GM10266 (cell line): ENCODE measurements at regions not wholly inside any gene's neighbourhood (a gene's known extent, or its start where the extent isn't known, plus 50 kb on each side); places are given as distances from the start of the nearest gene placed in this dataset.
"Not testable (repeated sequence)": the region's sequence is repeated elsewhere in the genome, so short reads cannot be mapped to it uniquely, and the experiment has no call there.

Source experiments
- DNase-seq: peaks from one replicate; pipeline ENCODE4 v3.0.0; 2012; ENCODE audit errors: extremely low spot score
- TF ChIP-seq, protein P1 (sequence below): IDR thresholded peaks from 2 replicates; pipeline ENCODE4 v1.5.1; 2012; ENCODE audit warnings: mild to moderate bottlenecking, low read depth; ENCODE audit not compliant: control insufficient read depth, insufficient read depth; ENCODE audit errors: missing control alignments

DNA sequence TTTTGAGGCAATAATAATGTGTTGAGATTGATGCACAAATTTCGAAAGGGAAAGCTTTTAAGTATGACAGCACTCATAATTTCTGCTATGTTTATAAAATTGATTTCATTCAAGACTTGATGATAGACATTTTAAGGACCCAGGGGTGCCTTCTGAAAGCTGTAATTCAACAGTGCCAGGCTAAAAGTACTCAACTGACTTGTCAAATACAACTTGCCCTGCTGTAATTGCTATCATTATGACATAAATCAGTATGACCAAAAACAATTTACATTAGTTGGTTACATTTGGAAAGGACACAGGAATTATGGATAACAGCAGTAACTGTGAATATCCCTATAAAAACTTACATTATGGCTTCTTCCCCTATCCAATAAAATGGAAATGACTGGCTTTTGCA, 178.9 kb downstream of the MMUT start:
- DNase-seq = no peak
- TF ChIP-seq, protein P1, sequence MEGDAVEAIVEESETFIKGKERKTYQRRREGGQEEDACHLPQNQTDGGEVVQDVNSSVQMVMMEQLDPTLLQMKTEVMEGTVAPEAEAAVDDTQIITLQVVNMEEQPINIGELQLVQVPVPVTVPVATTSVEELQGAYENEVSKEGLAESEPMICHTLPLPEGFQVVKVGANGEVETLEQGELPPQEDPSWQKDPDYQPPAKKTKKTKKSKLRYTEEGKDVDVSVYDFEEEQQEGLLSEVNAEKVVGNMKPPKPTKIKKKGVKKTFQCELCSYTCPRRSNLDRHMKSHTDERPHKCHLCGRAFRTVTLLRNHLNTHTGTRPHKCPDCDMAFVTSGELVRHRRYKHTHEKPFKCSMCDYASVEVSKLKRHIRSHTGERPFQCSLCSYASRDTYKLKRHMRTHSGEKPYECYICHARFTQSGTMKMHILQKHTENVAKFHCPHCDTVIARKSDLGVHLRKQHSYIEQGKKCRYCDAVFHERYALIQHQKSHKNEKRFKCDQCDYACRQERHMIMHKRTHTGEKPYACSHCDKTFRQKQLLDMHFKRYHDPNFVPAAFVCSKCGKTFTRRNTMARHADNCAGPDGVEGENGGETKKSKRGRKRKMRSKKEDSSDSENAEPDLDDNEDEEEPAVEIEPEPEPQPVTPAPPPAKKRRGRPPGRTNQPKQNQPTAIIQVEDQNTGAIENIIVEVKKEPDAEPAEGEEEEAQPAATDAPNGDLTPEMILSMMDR = no peak

DNA sequence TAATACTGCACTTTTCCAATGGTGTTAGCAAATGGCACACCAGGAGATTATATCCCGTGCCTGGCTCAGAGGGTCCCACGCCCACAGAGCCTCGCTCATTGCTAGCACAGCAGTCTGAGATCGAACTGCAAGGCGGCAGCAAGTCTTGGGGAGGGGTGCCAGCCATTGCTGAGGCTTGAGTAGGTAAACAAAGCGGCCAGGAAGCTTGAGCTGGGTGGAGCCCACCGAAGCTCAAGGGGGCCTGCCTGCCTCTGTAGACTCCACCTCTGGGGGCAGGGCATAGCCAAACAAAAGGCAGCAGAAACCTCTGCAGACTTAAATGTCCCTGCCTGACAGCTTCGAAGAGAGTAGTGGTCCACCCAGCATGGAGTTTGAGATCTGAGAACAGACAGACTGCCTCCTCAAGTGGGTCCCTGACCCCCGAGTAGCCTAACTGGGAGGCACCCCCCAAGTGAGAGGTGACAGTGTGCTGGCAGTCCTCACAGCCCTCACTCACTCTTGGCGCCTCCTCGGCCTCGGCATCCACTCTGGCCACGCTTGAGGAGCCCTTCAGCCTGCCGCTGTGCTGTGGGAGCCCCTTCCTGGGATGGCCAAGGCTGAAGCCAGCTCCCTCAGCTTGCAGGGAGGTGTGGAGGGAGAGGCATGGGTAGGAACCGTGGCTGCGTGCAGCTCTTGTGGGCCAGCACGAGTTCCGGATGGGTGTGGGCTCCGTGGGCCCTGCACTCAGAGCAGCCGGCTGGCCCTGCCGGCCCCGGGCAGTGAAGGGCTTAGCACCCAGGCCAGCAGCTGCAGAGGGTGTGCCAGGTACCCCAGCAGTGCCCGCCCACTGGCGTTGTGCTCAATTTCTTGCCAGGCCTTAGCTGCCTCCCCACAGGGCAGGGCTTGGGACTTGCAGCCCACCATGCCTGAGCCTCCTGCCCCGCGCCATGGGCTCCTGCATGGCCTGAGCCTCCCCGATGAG, 188.0 kb downstream of the MMUT start:
- DNase-seq = not testable (repeated sequence)

DNA sequence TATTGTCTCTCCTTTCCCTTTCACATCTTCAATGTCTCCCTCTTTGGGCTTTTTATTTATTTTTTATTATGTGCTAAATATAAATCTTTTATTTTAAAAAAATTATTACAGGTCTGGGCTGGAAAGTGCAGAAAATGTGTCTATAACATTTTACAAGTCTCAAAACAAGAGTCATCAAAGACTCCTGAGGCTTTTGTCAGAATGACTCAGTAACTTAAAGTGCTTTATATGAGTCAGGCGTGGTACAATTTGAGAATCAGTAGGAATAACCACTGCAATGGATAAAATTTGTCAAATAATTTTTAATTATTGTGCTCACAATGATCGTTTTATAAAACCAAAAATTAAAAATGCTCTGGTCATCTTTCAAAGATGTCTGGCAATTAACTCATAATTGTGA, 193.9 kb downstream of the MMUT start:
- no peak for DNase-seq
- TF ChIP-seq, protein P1 = no peak

DNA sequence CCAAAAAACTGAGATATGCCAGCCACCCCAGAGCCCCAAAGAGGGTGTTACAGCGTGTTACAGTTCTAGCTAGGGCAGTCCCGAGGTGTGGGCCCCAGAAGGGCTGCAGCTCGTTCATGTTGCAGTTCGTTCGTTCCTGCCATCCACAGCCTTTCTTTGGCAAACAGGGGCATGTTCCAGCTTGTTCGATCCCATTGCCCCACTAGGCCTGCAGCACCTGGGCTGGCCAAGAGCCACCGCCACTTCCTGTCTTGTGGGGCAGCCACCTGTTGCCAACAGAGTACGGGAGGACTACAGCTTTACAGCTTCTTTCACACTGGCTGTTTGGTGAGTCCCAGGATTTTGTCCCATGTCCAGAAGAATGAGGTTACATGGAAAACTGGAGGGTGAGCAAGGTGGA, 198.1 kb downstream of the MMUT start:
- TF ChIP-seq, protein P1 = no peak

DNA sequence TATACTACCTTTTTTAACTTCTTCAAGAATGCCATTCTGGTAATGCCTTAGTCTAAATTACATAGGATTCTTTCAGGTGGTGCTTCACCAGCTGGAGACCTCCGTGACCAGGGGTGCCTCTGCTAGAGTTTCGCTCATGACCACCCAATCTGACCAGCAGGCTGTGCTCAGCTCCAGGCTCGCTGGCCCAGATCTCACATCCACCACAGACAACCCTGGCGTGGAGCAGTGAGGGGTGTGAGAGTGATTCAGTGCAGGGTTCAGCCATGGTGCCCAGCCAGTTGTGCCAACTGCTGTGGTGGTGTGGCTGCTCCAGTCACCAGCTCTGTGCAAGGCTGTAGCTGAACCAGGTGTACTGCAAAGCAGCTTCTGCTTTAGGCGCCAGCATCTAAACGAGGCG, 198.6 kb downstream of the MMUT start:
- TF ChIP-seq, protein P1 = no peak
- no peak for DNase-seq

More for the DNA sequence above, 198.1 kb downstream of the MMUT start:
- no peak for DNase-seq

DNA sequence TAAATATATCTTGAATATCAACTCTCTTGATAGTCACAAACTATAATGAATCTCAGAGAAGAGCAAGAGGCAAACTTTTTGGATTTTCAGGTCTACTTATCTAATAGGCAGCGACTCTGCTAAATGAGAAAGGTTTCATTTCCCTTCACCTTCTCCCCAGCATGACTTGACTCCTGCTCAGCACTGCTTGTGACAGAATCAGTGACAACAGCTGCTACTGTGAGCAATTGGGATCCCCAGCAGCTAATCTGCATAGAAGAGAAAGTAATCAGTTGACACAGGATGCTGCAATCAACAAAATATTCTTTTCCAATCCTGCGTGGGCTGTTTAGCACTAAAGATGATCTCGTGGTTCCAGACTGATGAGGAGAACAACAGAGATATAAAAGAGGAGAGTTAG, 205.5 kb downstream of the MMUT start:
- no peak for DNase-seq
- TF ChIP-seq, protein P1 = no peak

DNA sequence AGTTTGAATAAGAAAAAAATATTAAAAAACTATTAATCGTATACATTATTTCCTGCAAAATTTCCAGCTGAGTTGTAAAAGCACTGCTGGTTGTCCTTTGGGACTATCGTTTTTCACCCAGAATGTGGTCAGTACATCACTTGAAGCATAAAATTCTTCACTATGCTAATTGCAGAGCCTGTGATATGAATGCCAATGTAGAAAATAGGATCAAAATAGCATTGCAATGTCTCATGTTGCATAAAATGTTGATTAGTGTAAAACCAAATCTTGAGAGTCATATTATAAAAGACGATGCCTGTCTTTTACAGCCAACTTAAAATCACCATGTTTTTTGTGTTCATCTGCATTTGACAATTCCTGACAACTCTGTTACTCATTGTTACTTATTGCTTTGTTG, 207.7 kb downstream of the MMUT start:
- TF ChIP-seq, protein P1 = no peak
- no peak for DNase-seq
